HFFc6 (cell line): ENCODE measurements at regions not wholly inside any gene's neighbourhood (a gene's known extent, or its start where the extent isn't known, plus 50 kb on each side); places are given as distances from the start of the nearest gene placed in this dataset.

Experiments
- DNase-seq: peaks from one replicate; pipeline ENCODE4 v3.0.0-alpha.2; 2018
- H3K27ac Mint-ChIP-seq: 2 replicates; pipeline ENCODE4 v1.8.0; 2020; ENCODE audit warnings: mild to moderate bottlenecking, mixed read lengths
- H3K27me3 Mint-ChIP-seq: 2 replicates; pipeline ENCODE4 v1.8.0; 2021; ENCODE audit warnings: mild to moderate bottlenecking, moderate library complexity, mixed read lengths; ENCODE audit not compliant: insufficient read depth
- H3K36me3 Mint-ChIP-seq: 2 replicates; pipeline ENCODE4 v1.8.0; 2021; ENCODE audit warnings: low read depth, mixed read lengths
- H3K4me1 Mint-ChIP-seq: 2 replicates; pipeline ENCODE4 v1.8.0; 2020; ENCODE audit warnings: low read depth, mixed read lengths
- H3K4me3 Mint-ChIP-seq: 2 replicates; pipeline ENCODE4 v1.8.0; 2020; ENCODE audit warnings: mild to moderate bottlenecking, moderate library complexity, mixed read lengths
- H3K9me3 Mint-ChIP-seq: 2 replicates; pipeline ENCODE4 v1.8.0; 2020; ENCODE audit warnings: mild to moderate bottlenecking, mixed read lengths
- CTCF ChIP-seq: fragments of 200-600 bp; sonication (generic); IDR thresholded peaks from 2 replicates; pipeline ENCODE4 v1.5.0; 2021; ENCODE audit warnings: antibody characterized with exemption, mild to moderate bottlenecking

- Mint-ChIP-seq H3K4me1 (no peaks in the 10 kb centered on the region; the same call in 1 of the 2 replicates), H3K9me3 (no peaks in the 10 kb centered on the region), H3K4me3 (no peak overlapping the region), H3K36me3 (peaks cover 10% of the 10 kb centered on the region), H3K27me3 (no peaks in the 10 kb centered on the region), H3K27ac (no peak overlapping the region)
- TF ChIP-seq CTCF: no peak
- peak; percentile 35 for DNase-seq
These were observed 282.5 kb upstream of the TTC14 start for GRCh38 chr3:180319461-180319860.

- Mint-ChIP-seq H3K4me3 (no peak overlapping the region), H3K27me3 (no peaks in the 10 kb centered on the region), H3K27ac (no peak overlapping the region), H3K36me3 (peaks cover 12% of the 10 kb centered on the region), H3K9me3 (no peaks in the 10 kb centered on the region), H3K4me1 (peaks cover 1% of the 10 kb centered on the region)
- no peak for TF ChIP-seq CTCF
- no peak for DNase-seq
These were observed 281.3 kb upstream of the TTC14 start for GRCh38 chr3:180320631-180321030.

- H3K4me1 Mint-ChIP-seq: peaks cover 8% of the 10 kb centered on the region
- DNase-seq: no peak
- TF ChIP-seq CTCF: no peak
- H3K9me3 Mint-ChIP-seq: no peaks in the 10 kb centered on the region
- no peak overlapping the region for H3K27ac Mint-ChIP-seq
- 0 out of 2 replicates have a peak, but pooled peaks cover 2% of the 10 kb centered on the region for H3K27me3 Mint-ChIP-seq
- H3K36me3 Mint-ChIP-seq: peaks cover 12% of the 10 kb centered on the region
- no peak overlapping the region for H3K4me3 Mint-ChIP-seq
These were observed 280.4 kb upstream of the TTC14 start for GRCh38 chr3:180321534-180321933.

GRCh38 chr3:180322829-180323228, 279.1 kb upstream of the TTC14 start:
- no peak for TF ChIP-seq CTCF
- Mint-ChIP-seq H3K4me1 (peaks cover 8% of the 10 kb centered on the region), H3K27me3 (0 out of 2 replicates have a peak, but pooled peaks cover 2% of the 10 kb centered on the region), H3K4me3 (no peak overlapping the region), H3K27ac (no peak overlapping the region), H3K9me3 (no peaks in the 10 kb centered on the region), H3K36me3 (peaks cover 12% of the 10 kb centered on the region)
- DNase-seq: no peak

GRCh38 chr3:180324791-180325190, 277.2 kb upstream of the TTC14 start:
- Mint-ChIP-seq H3K4me1 (peaks cover 12% of the 10 kb centered on the region), H3K36me3 (peaks cover 12% of the 10 kb centered on the region), H3K4me3 (no peak overlapping the region), H3K27me3 (0 out of 2 replicates have a peak, but pooled peaks cover 2% of the 10 kb centered on the region), H3K27ac (no peak overlapping the region), H3K9me3 (no peaks in the 10 kb centered on the region)
- TF ChIP-seq CTCF: no peak
- DNase-seq: no peak

GRCh38 chr3:180325533-180325932, 276.4 kb upstream of the TTC14 start:
- Mint-ChIP-seq H3K4me1 (peaks cover 18% of the 10 kb centered on the region), H3K27ac (no peak overlapping the region), H3K4me3 (no peak overlapping the region), H3K27me3 (0 out of 2 replicates have a peak, but pooled peaks cover 2% of the 10 kb centered on the region), H3K9me3 (no peaks in the 10 kb centered on the region), H3K36me3 (peaks cover 12% of the 10 kb centered on the region)
- TF ChIP-seq CTCF: no peak
- DNase-seq: no peak
